ENCODE measurements at regions not wholly inside any gene's neighbourhood (a gene's known extent, or its start where the extent isn't known, plus 50 kb on each side); places are given as distances from the start of the nearest gene placed in this dataset.
A peak's percentile ranks its signal among the peaks of the same experiment; 100 is the strongest.
"Not testable (repeated sequence)": the region's sequence is repeated elsewhere in the genome, so short reads cannot be mapped to it uniquely, and the experiment has no call there.

DNA sequence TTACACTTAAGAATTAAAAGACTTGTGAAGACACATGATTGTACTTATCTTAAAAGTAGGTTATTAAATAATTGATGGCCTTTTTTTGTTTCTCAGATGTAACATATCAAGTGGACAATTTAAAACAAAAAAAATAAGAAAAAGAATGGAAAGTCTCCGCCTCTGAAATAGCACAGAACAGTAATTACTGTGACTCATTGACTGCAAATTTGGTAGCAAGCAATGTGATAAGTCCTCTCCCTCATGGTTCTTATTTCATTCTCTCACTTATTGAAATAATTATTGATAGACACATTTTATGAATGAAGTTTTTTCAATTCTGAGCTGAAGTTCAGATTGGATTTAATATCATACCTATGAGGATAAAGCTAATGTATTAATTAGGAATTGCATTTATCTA, 717.9 kb upstream of the LUZP2 start:
- no peak for DNase-seq

DNA sequence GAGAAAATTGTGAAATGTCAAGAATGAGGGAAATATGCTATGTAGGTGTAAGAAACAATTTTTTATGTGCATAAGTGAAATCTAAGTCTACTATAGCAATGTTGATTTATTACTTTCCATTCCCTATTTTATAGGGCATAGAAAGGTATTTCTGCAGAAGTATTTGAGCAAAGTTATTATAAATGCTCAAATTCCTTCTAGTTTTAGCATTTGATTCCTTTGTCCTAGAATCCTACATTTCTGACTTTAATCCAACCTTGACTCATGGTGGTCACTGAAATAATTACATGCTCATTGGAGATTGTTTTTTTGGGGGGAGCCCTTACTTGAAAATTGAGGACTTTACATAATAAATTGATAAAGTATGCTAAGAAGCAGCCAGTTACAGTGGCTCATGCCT, 716.6 kb upstream of the LUZP2 start:
- DNase-seq = no peak

DNA sequence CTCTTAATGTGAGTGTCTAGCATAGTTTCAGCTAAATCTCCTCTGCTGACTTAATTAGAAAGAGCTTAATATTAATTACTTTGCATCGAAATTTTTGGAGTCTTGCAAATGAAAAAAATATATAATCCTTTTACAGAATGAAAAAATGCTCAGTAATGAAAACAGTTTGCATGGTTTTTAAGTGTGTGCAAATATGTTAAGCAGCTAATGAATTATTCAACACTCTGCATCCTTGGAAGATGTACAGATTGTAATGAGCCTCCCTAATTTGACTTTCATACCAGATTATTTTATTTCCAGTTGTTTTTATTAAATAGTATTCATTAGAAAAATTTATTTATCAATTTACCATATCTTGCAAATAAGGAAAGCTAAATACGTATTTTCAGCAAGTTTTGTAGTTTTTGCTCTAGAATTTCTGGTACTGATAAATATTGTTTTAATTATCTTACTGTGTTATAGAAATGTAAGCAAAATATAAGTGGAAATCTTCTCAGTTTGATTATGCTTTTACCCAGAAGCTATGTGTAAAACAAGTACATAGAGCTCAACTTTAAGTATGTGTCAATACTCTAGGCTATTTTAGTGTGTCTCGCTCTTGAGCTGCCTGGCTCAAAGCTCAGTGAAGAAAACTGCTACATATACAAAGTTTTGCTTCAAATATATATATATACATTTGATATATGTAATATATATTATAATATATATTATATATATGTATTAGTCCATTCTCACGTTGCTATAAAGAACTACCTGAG, 714.9 kb upstream of the LUZP2 start:
- no peak for DNase-seq

DNA sequence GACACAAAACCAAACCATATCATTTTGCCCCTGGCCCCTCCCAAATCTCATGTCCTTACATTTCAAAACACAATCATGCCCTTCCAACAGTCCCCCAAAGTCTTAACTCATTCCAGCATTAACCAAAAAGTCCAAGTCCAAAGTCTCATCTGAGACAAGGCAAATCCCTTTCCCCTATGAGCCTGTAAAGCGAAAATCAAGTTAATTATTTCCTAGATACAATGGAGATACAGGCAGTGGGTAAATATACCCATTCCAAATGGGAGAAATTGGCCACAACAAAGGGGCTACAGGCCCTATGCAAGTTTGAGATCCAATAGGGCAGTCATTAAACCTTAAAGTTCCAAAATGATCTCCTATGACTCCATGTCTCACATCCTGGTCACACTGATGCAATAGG, 709.9 kb upstream of the LUZP2 start:
- not testable (repeated sequence) for DNase-seq

DNA sequence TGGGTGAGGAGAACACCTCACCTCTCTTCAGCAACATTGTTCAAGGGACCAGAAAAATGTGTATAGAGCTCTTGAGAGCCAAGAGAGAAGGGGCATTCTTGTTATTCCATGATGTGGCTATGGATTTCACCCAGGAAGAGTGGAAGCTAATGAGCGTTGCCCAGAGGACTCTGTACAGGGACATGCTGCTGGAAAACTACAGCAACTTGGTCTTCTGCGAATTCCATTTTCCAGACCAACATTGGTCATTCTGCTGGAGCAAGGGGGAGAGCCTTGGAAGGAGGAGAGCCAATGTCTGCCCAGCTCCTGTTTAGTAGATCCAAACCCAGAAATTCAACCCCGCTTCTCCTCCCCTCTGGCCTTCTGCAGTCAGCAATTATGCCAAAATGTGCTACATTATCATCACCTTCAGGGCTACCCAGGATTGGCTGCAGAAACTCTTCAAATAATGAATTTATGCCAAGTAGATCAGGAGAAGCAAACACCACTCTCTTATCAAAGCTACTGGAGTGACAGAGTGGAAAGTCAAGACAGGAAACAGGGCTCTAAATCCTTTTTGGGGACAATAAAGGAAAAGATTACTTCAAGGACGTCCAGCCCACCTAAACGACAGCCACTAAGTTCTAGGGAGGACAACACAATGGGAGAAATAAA, 707.5 kb upstream of the LUZP2 start:
- DNase-seq = no peak

DNA sequence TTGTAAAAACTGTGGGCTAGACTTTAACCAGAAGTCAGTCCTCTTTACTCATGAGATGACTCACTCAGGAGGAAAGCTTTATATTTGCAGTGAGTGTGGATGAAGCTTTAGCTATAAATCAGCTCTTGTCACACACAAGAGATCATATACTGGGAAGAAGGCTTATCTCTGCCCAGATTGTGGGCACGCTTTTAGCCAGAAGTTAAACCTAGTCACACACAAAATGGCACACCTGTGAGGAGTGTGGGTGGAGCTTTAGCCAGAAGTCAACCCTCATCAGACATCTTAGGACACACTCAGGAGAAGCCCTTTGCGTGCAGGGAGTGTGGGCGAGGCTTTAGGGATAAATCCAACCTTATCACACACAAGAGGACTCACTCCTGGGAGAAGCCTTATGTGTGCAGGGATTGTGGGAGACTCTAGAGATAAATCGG, 706.9 kb upstream of the LUZP2 start:
- DNase-seq = peak; percentile 88

DNA sequence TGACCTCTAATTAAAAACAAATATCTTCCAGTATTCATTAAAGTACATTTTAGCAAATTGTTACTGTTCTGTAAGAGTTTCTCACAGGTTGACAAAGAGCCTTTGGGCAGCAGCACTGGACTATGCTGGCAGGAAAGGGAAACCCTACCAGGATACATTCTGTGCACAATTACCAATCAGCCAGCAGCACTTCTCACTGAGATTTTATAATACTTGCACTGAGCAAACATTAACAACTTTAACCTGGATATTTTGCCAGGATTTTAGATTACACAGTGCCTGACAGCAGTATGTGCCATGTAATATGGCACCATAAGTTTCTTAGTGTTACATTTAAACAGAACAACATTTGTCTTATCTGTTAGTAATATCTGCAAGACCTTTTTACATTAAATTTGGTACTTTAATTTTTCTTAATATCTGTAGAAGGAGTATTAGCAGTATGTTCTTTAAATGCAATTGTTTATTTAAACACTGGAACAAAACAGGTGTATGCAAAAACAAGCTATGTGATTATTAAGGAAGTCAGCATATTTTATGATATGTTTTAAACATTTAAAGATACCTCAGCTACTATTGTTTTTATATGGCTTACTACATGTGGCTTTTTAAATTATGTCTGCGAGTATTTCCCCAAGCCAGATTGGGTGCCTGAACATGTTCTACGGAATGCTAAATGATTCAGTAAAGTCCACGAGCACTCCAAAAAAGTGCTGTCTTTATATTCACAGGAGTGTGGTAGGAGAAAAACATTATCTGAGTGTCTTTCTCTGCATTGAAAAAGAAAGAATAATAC, 699.0 kb upstream of the LUZP2 start:
- no peak for DNase-seq

DNA sequence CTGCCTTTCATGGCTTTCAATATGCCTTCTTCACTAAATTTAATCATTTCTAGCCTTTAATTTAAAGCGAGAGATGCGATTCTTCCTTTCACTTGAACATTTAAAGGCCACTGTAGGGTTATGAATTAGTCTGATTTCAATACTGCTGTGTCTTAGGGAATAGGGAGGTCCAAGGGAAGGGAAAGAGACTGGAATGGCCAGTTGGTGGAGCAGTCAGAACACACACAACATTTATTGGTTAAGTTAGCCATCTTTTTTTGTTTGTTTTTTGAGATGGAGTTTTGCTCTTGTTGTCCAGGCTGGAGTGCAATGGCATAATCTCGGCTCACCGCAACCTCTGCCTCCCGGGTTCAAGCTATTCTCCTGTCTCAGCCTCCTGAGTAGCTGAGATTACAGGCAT, 662.5 kb upstream of the LUZP2 start:
- peak; percentile 6 for DNase-seq

DNA sequence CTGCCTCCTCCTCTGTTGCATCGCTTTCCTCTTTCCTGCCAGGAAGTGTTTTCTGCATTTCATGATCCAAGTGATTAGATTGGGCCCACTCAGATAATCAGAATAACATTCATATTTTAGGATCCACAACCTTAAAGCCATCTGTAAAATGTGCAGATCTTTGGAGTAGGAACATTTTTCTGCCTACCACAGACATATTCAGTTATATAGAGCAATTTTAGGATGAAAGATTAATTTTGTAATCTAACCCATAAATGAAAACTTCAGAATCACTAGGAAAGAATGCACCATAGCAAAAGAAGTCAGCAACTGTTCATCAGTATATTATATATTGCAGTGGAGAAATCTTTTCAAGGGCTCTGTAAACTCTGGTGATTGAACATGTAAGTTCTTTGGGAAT, 659.9 kb upstream of the LUZP2 start:
- no peak for DNase-seq

DNA sequence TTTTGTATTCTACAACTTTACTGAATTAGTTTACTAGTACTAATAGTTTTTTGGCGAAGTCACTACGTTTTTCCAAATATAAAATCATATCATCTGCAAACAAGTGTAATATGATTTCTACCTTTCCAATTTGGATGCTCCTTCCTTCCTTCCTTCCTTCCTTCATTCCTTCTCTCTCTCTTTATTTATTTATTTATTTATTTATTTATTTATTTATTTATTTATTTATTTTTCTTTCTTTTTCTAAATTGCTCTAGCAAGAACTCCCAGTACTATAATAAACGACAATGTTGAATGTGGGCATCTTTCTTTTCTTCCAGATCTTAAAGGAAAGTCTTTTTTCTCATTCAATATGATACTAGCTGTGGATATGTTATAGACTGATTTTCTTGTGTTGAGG, 656.0 kb upstream of the LUZP2 start:
- no peak for DNase-seq

DNA sequence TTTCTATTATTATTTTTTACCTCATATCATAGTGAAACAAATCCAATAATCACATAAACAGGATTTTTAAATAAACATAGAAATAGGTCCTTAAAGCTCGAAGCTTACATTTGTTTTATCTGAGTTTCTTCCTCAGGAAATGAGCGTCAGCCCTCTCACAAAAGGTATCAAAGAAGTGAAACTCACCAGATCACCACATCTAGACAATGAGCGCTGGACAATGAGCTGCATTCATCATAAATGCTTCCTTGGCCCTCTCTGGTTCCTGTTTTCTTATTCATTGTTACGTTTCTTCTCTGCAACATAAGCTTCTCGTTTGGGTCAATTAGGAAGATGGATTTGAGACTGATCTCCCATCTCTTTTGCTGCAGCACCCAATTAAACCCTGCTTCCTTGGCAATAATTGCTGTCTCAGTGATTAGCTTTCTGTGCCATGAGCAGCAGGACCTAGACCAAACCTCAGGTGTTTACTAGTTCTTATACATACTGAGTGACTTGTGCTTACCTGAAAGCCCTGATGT, 649.9 kb upstream of the LUZP2 start:
- no peak for DNase-seq

DNA sequence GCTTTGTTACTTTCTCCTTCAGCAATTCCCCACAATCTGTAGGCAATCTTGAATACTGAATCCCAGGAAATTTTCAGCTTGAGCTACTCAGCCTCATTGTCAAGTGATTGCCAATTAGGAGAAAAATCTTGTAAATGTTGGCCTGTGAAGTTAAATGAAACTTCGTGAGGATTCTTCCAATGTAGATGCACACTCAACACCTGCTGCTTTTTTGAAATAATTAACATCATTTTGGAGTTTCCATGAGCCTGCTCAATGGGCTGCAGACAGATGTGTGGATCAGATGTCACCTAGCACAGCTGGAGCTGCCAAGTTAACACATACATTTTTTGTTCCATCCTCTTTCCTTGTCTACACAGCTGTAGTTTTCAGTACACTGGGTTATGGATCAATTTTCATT, 645.6 kb upstream of the LUZP2 start:
- DNase-seq = no peak

DNA sequence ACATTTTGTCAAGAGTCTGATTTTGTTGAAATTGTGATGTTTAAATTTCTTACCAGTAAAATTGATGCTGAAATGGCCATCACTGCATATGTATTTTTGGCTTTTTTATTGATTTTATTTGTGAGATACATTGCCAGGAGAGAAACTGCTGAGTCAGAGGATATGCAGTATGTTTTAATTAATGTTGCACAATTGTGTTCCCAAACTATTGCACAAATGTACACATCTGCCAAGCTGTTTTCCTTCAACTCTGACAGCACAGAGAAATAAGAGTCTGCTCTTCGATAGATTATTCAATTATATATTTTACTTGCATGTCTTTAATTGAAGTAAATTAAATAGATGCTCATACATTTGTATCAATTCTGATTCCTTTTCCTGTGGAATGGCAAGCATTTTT, 640.2 kb upstream of the LUZP2 start:
- DNase-seq = no peak

DNA sequence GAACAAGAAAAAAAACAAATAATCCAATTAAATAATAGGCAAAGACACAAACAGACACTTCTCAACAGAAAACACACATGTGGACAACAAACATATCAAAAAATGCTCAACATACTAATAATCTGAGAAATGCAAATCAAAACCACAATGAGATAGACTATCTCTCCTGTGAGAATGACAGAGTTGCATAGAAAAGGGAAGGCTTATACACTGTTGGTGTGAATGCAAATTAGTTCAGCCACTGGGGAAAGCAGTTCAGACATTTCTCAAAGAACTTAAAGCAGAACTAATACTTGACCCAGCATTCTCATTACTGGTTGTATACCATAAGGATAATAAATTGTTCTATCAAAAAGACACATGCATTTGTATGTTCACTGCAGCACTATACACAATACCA, 637.8 kb upstream of the LUZP2 start:
- no peak for DNase-seq

DNA sequence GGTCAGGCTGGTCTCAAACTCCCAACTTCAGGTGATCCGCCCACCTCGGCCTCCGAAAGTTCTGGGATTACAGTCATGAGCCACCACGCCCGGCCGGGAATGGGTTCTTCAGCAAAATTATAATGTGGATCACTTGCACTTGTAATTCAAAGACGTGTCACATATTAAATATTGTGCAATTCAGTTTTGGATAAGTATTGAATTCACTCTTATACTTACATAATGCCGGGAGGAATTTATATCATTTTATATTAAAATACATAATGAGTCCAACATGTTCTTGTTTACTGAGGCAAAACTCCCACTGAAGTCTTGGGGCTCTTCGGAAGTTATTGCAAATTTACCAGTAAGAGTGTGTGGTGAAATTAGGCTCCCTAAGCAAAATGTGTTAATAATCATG, 635.2 kb upstream of the LUZP2 start:
- no peak for DNase-seq

DNA sequence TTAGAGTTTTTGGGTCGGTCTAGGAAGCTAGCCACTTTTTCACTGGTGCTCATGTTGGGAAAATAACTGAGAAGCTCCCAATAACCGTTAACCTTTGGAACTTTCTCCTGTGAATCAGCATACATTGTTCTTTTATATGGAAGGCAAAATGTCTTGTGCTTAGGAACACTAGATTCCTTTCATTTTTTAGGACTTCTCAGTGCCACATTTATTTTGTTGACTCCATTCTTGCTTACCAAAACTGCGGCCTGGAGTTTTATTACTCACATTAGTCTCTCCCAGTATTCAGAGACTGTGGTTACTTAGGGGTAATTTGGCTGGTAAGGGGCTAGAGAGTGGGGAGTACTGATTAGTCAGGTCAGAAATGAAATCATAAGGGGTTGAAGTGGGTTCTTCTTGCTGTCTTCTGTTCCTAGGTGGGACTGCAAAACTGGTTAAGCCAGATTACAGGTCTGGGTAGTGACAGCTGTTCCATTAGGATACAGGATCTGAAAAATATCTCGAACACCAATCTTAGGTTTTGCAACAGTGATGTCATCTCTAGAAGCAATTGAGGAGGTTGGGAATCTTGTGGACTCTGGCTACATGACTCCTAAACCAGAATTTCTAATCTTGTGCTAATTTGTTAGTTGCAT, 631.4 kb upstream of the LUZP2 start:
- no peak for DNase-seq

DNA sequence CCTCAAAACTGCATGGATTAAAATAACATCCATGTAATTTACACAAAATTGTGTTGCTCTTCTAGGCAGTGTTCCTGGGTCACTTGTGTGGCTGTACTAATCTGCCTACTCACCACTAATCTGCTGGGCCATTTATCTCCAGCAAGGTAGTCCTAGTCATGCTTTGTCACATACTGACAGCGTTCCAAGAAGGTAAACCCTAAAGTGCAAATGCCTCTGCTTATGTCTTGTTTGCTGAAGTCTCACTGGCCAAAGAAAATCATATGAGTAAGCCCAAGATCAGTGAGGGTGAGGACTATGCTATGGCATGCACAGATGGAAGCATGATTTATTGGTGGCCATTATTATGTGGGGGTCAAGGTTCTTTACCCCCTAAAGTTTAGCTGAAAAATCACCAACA, 630.2 kb upstream of the LUZP2 start:
- DNase-seq = peak; percentile 4

DNA sequence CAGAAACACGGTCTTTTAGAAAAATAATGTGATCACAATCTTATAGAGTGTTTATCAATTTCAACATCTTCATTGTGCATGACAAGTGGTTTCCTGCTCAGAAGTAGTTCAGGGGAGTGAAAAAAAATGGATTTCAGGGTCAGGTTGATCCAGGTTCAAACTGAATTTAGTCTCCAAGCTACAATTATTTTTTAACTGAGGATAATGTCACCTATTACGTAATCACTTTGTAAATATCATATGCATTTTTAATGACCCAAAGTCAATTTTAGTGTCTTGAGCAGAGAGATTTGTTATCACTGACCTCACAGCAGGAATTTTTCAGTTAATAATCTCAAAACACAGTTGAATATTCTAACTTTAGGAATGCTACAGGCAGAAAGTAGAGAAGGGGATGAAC, 627.2 kb upstream of the LUZP2 start:
- no peak for DNase-seq

DNA sequence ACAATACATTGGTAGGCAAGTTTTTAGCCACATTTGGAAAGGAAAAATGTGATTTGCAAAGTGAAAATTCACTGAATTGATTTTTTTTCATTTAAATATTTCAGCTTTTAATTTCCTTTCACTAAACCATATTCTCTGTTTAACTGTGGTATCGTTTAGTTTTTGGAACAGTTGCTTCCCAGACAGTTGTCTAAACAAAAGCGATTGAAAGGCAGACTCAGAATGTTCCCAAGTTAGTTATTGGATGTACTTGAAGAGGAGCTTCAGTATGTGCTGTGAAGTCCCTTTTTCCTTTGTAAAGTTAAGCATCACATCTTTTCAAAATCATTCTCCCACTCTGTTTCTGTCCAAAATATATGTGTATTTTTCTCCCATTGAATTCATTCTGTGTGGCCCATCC, 623.4 kb upstream of the LUZP2 start:
- DNase-seq = no peak

DNA sequence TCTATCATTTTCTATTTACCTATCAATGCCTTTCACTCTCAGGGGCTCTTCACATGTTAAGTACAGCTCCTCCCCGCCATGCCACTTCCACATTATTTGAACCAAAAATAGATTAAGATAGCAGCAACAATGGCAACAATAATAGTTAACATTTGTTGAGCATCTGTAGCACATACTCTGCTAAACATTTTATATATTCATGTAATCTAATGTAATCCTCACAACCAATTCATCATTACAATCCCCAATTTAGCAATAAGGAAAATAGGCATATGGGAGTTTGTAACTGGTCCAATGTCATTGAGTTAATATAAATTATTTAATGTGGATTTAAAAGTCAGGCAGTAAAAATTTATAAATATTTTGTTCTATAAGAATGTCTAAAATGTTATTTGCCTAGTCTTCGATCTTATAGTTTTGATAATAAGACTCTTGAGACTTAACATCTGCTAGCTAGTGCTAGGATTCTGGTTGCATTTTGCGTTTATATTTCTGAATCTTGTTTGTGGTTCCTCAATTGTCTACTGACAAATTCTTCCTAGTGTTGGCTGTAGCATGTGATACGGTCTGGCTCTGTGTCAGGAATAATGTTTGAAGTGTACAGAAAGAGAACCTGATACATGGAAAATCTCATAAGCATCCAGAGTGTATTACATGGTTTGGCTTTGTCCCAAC, 621.5 kb upstream of the LUZP2 start:
- peak; percentile 2 for DNase-seq

DNA sequence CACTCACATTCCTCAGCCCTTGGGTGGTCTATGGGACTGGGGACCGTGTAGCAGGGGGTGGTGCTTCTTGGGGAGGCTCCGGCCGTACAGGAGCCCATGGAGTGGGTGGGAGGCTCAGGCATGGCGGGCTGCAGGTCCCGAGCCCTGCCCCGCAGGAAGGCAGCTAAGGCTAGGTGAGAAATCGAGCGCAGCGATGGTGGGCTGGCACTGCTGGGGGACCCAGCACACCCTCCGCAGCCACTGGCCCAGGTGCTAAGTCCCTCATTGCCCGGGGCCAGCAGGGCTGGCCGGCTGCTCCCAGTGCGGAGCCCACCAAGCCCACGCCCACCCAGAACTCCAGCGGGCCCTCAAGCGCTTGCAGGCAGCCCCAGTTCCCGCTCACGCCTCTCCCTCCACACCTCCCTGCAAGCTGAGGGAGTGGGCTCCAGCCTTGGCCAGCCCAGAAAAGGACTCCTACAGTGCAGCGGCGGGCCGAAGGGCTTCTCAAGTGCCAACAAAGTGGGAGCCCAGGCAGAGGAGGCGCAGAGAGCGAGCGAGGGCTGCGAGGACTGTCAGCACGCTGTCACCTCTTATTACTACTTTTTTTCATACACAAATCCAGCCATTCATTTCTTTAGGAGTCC, 613.3 kb upstream of the LUZP2 start:
- not testable (repeated sequence) for DNase-seq

DNA sequence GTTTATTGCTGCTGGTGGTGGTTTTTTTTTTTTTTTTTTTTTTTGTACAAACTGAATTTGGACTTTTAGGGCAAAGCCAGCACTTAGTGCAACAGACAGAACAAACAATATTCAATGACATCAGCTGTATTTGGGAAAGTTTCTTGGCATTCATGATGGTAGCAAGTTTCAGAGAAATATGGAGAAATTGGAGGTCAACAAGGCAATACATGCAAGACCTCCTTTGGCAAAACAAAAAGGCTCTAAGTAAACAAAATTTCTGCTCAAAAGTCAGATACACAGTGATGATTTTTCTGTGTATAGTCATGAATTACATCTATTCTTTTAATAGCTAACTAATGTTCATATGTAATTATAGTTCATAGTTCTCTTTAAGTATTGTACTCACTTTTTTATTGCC, 612.5 kb upstream of the LUZP2 start:
- DNase-seq = no peak

Data from NCI-H226 (cell line).